H1 (cell line): ENCODE measurements at regions not wholly inside any gene's neighbourhood (a gene's known extent, or its start where the extent isn't known, plus 50 kb on each side); places are given as distances from the start of the nearest gene placed in this dataset.

ENCODE experiments used
- CTCF ChIA-PET: fragments of 300-600 bp; sonication (Branson Sonifier 250); formaldehyde crosslinking; loops from one replicate; lab custom pipeline; 2021; ENCODE audit not compliant: partially characterized antibody; lab: Charles Lee
- POLR2A ChIA-PET: fragments of 300-600 bp; sonication (Branson Sonifier 250); formaldehyde crosslinking; loops from one replicate; lab custom pipeline; 2021; ENCODE audit warnings: inconsistent platforms; ENCODE audit not compliant: partially characterized antibody; lab: Charles Lee
- DNase-seq, 2 experiments: peaks; one replicate each; pipeline versions ENCODE4 v3.0.0 to v3.0.0-alpha.2; 2010 to 2022; ENCODE audit warnings: low spot score in 2 of 2, low read depth in 1 of 2, mixed read lengths in 1 of 2
- FAIRE-seq: peaks from 2 replicates; lab custom pipeline; 2011; peaks lifted over from hg19 to GRCh38; lab: Jason Lieb, UNC
- H2AFZ ChIP-seq: 2 replicates; pipeline ENCODE4 v1.8.1; 2012; ENCODE audit warnings: low read length, inconsistent platforms
- H2AK5ac ChIP-seq: 2 replicates; pipeline ENCODE4 v1.6.1; 2013; ENCODE audit warnings: low read depth, low read length
- H2BK120ac ChIP-seq: replicated peaks from 2 replicates; pipeline ENCODE3; 2013; ENCODE audit warnings: low read depth, low read length, inconsistent platforms
- H2BK12ac ChIP-seq: 2 replicates; pipeline ENCODE4 v1.6.1; 2013; ENCODE audit warnings: low read depth, low read length
- H2BK15ac ChIP-seq: 2 replicates; pipeline ENCODE4 v1.6.1; 2013; ENCODE audit warnings: low read length
- H2BK20ac ChIP-seq: 2 replicates; pipeline ENCODE4 v1.6.1; 2013; ENCODE audit warnings: low read length
- H2BK5ac ChIP-seq: 2 replicates; pipeline ENCODE4 v1.6.1; 2013; ENCODE audit warnings: low read depth, low read length
- H3K14ac ChIP-seq: 2 replicates; pipeline ENCODE4 v1.6.1; 2013; ENCODE audit warnings: inconsistent platforms; ENCODE audit not compliant: insufficient read length
- H3K18ac ChIP-seq: 2 replicates; pipeline ENCODE4 v1.6.1; 2013; ENCODE audit warnings: low read length; ENCODE audit errors: extremely low read depth
- H3K23ac ChIP-seq: 2 replicates; pipeline ENCODE4 v1.6.1; 2013; ENCODE audit warnings: inconsistent platforms; ENCODE audit not compliant: insufficient read length
- H3K23me2 ChIP-seq: 2 replicates; pipeline ENCODE4 v1.6.1; 2013; ENCODE audit warnings: low read depth, low read length
- H3K27ac ChIP-seq: 2 replicates; pipeline ENCODE4 v1.6.1; 2011; ENCODE audit warnings: low read depth, low read length, inconsistent platforms
- H3K27me3 ChIP-seq, 4 experiments: replicated peaks in 1 of 4; 1 replicate in 1 of 4; 2 replicates in 3 of 4; pipeline versions ENCODE4 v1.6.1 to v1.8.1; 2011 to 2013; ENCODE audit warnings: low read length in 3 of 4, mild to moderate bottlenecking in 3 of 4, inconsistent platforms in 2 of 4, mixed read lengths in 2 of 4, moderate library complexity in 1 of 4; ENCODE audit not compliant: control insufficient read depth in 3 of 4, insufficient read depth in 3 of 4; ENCODE audit errors: extremely low read depth in 1 of 4
- H3K36me3 ChIP-seq, 4 experiments: 2 replicates each; pipeline versions ENCODE4 v1.6.1 to v1.8.1; 2011 to 2013; ENCODE audit warnings: mild to moderate bottlenecking in 4 of 4, low read length in 3 of 4, moderate library complexity in 2 of 4, control low read depth in 1 of 4, inconsistent platforms in 1 of 4; ENCODE audit not compliant: insufficient read depth in 4 of 4, control insufficient read depth in 2 of 4
- H3K4ac ChIP-seq: replicated peaks from 2 replicates; pipeline ENCODE3; 2013; ENCODE audit warnings: low read length, low read depth, mixed read lengths, inconsistent platforms; ENCODE audit not compliant: insufficient read length
- H3K4me1 ChIP-seq, 4 experiments: replicated peaks in 1 of 4; 1 replicate in 1 of 4; 2 replicates in 3 of 4; pipeline versions ENCODE4 v1.6.1 to v1.8.1; 2011 to 2013; ENCODE audit warnings: low read length in 3 of 4, inconsistent platforms in 2 of 4, mixed read lengths in 1 of 4; ENCODE audit not compliant: insufficient read depth in 4 of 4, control insufficient read depth in 3 of 4
- H3K4me2 ChIP-seq, 2 experiments: 2 replicates each; pipeline versions ENCODE4 v1.6.1 to v1.8.1; 2011 to 2013; ENCODE audit warnings: low read depth in 2 of 2, low read length in 2 of 2, control low read depth in 1 of 2, inconsistent platforms in 1 of 2, mild to moderate bottlenecking in 1 of 2; ENCODE audit not compliant: insufficient read depth in 1 of 2
- H3K4me3 ChIP-seq, 4 experiments: fragments of 200-600, 300-600 bp in 1 of 4; sonication (generic), shearing (Covaris generic), sonication (Bioruptor Twin) in 1 of 4; 2 replicates each; pipeline versions ENCODE4 v1.5.1 to v1.8.1; 2011 to 2016; ENCODE audit warnings: low read length in 4 of 4, low read depth in 3 of 4, control low read depth in 2 of 4, inconsistent platforms in 2 of 4, mild to moderate bottlenecking in 2 of 4, mixed read lengths in 1 of 4, moderate library complexity in 1 of 4; ENCODE audit not compliant: insufficient read depth in 2 of 4; ENCODE audit errors: extremely low read depth in 1 of 4
- H3K56ac ChIP-seq: replicated peaks from 2 replicates; pipeline ENCODE3; 2013; ENCODE audit warnings: low read depth, mild to moderate bottlenecking, mixed read lengths, low read length, inconsistent platforms; ENCODE audit not compliant: insufficient read length
- H3K79me1 ChIP-seq: 2 replicates; pipeline ENCODE4 v1.6.1; 2013; ENCODE audit warnings: low read depth, low read length, control low read depth
- H3K79me2 ChIP-seq, 2 experiments: 2 replicates each; pipeline versions ENCODE4 v1.6.1 to v1.8.1; 2012 to 2013; ENCODE audit warnings: low read length in 2 of 2, mild to moderate bottlenecking in 2 of 2, inconsistent platforms in 1 of 2; ENCODE audit not compliant: insufficient read depth in 2 of 2, control insufficient read depth in 1 of 2
- H3K9ac ChIP-seq, 4 experiments: replicated peaks in 1 of 4; 1 replicate in 1 of 4; 2 replicates in 3 of 4; pipeline versions ENCODE4 v1.6.1 to v1.8.1; 2011 to 2013; ENCODE audit warnings: low read depth in 3 of 4, low read length in 3 of 4, control low read depth in 2 of 4, mild to moderate bottlenecking in 2 of 4, moderate library complexity in 2 of 4, inconsistent platforms in 1 of 4; ENCODE audit errors: extremely low read depth in 1 of 4
- H3K9me3 ChIP-seq, 2 experiments: 2 replicates each; pipeline versions ENCODE4 v1.6.1 to v1.8.1; 2012 to 2013; ENCODE audit warnings: mild to moderate bottlenecking in 2 of 2, moderate library complexity in 2 of 2, control low read depth in 1 of 2, inconsistent platforms in 1 of 2, low read depth in 1 of 2, low read length in 1 of 2, mixed read lengths in 1 of 2; ENCODE audit not compliant: insufficient read depth in 2 of 2
- H4K20me1 ChIP-seq, 2 experiments: replicated peaks in 1 of 2; 2 replicates each; pipeline versions ENCODE3 to v1.8.1; 2011 to 2013; ENCODE audit warnings: inconsistent platforms in 2 of 2, low read length in 2 of 2, mild to moderate bottlenecking in 1 of 2; ENCODE audit not compliant: insufficient read depth in 2 of 2, control insufficient read depth in 1 of 2
- H4K5ac ChIP-seq: 2 replicates; pipeline ENCODE4 v1.6.1; 2013; ENCODE audit warnings: low read length, low read depth, mixed read lengths, inconsistent platforms; ENCODE audit not compliant: insufficient read length
- H4K8ac ChIP-seq: 2 replicates; pipeline ENCODE4 v1.8.0; 2013; ENCODE audit warnings: mild to moderate bottlenecking, moderate library complexity, low read length, inconsistent platforms; ENCODE audit not compliant: insufficient read depth; ENCODE audit errors: extremely low read depth
- H4K91ac ChIP-seq: replicated peaks from 2 replicates; pipeline ENCODE3; 2013; ENCODE audit warnings: low read length, mixed read lengths, inconsistent platforms; ENCODE audit not compliant: insufficient read length
- E2F6 ChIP-seq: IDR thresholded peaks from 2 replicates; pipeline ENCODE4 v1.6.1; 2012; ENCODE audit warnings: inconsistent platforms
- WGBS, 2 experiments: shearing (Covaris generic) in 1 of 2; methylation state at CpG; one replicate each; pipeline versions ENCODE4 v1.1.6 to v1.1.7; 2013 to 2015; ENCODE audit warnings: low lambda C conversion rate in 2 of 2, mixed read lengths in 2 of 2, inconsistent platforms in 1 of 2, low coverage in 1 of 2, missing lambda C conversion rate in 1 of 2; ENCODE audit not compliant: insufficient replicate concordance in 2 of 2, insufficient coverage in 1 of 2, insufficient read length in 1 of 2; ENCODE audit errors: extremely low coverage in 1 of 2, missing lambda C conversion rate in 1 of 2; 5-methylcytosine and 5-hydroxymethylcytosine counted together

DNA sequence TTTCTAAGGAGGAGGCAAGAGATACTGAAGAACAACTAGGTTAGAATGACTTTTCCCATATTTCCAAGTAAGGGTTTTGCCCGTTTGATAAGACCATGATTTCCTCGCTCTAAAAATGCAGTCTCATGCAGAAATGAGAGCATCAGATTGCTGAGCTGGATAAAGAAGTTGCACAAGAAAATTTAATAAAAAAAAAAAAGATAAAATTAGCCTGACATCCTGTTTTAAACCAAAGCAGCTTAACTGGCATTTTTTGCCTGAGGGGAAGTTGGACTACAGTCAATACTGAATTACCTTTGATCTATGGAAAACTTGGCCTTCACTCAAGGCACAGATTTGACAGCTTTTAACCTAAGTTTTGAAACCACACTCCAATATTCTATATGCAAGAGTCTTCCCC lies 208.4 kb downstream of the GASK1B start:
- H3K18ac ChIP-seq, result no peak overlapping the region
- no peak overlapping the region for H2AFZ ChIP-seq
- CTCF ChIA-PET, result no interaction called here
- H2BK5ac ChIP-seq, result no peak overlapping the region
- DNase-seq, result no peak
- no peak overlapping the region for H2BK120ac ChIP-seq
- H3K36me3 ChIP-seq, result no peaks in the 10 kb centered on the region
- no peaks in the 10 kb centered on the region for H3K23me2 ChIP-seq
- no peak overlapping the region for H3K9ac ChIP-seq
- no peak overlapping the region for H2BK15ac ChIP-seq
- H3K4ac ChIP-seq, result no peak overlapping the region
- H3K4me2 ChIP-seq, result no peak overlapping the region
- H3K14ac ChIP-seq, result no peak overlapping the region
- no peak overlapping the region for H2AK5ac ChIP-seq
- no peak overlapping the region for H4K8ac ChIP-seq
- no peak for TF ChIP-seq E2F6
- TF ChIP-seq, all 59 proteins: peak for 0
- no peaks in the 10 kb centered on the region for H3K79me2 ChIP-seq
- 95% methylated on average over 2 of the region's 2 CpGs; no CpG with 5 or more reads in 1 of the 2 experiments for whole genome bisulfite sequencing, 2 experiments
- H4K5ac ChIP-seq, result no peak overlapping the region
- FAIRE-seq, result no peak
- no peaks in the 10 kb centered on the region for H3K9me3 ChIP-seq
- H3K27ac ChIP-seq, result no peak overlapping the region
- H3K27me3 ChIP-seq, result no peaks in the 10 kb centered on the region
- H2BK12ac ChIP-seq, result no peak overlapping the region
- H3K4me3 ChIP-seq, result no peak overlapping the region
- H4K91ac ChIP-seq, result no peak overlapping the region
- H3K4me1 ChIP-seq, result no peaks in the 10 kb centered on the region
- H3K79me1 ChIP-seq, result no peaks in the 10 kb centered on the region
- no peak overlapping the region for H2BK20ac ChIP-seq
- H3K23ac ChIP-seq, result no peak overlapping the region
- POLR2A ChIA-PET, result no interaction called here
- no peak overlapping the region for H3K56ac ChIP-seq
- H4K20me1 ChIP-seq, result no peaks in the 10 kb centered on the region
